ENCODE measurements at regions not wholly inside any gene's neighbourhood (a gene's known extent, or its start where the extent isn't known, plus 50 kb on each side); places are given as distances from the start of the nearest gene placed in this dataset.

DNA sequence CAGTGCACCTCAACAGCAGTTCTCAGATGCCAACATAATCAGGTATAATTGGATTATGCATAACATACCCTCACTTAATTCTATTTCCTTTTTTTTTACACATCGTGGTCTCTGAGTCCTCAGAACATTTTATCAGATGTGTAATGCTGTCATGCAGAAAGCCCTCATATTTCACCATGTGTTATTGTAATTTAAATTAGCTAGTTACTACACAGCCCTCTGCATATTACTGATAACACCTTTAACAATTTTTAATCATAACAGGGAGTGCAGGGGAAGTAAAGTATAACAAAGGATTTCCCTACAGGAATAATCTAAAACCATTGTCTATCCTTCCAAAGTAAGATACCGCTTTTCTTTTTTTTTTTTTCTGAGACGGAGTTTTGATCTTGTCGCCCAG, 91.9 kb upstream of the CCDC28A start:
- no peak overlapping the region for H3K27ac ChIP-seq (ENCODE audit: insufficient read depth, low read length)
- H3K9me3 ChIP-seq (ENCODE audit: control insufficient read depth, insufficient read depth, low read depth, low read length): no peaks in the 10 kb centered on the region
- no peak overlapping the region for H3K4me3 ChIP-seq (replicated peaks in 1 of 4; ENCODE audit: control extremely low read depth in 1 of 4, insufficient read depth in 1 of 4, low read depth in 3 of 4, low read length in 4 of 4)
- peaks cover 8% of the 10 kb centered on the region for H3K79me2 ChIP-seq (ENCODE audit: control insufficient read depth, insufficient read depth, low read length)
- no peak for TF ChIP-seq EZH2 (IDR thresholded peaks at IDR 0.05; ENCODE audit: low read length, missing control alignments)
- TF ChIP-seq, protein P1, sequence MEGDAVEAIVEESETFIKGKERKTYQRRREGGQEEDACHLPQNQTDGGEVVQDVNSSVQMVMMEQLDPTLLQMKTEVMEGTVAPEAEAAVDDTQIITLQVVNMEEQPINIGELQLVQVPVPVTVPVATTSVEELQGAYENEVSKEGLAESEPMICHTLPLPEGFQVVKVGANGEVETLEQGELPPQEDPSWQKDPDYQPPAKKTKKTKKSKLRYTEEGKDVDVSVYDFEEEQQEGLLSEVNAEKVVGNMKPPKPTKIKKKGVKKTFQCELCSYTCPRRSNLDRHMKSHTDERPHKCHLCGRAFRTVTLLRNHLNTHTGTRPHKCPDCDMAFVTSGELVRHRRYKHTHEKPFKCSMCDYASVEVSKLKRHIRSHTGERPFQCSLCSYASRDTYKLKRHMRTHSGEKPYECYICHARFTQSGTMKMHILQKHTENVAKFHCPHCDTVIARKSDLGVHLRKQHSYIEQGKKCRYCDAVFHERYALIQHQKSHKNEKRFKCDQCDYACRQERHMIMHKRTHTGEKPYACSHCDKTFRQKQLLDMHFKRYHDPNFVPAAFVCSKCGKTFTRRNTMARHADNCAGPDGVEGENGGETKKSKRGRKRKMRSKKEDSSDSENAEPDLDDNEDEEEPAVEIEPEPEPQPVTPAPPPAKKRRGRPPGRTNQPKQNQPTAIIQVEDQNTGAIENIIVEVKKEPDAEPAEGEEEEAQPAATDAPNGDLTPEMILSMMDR (conservative IDR thresholded peaks at IDR 0.05 in 1 of 2, IDR thresholded peaks at IDR 0.05 in 1 of 2; ENCODE audit: low read depth in 1 of 2, low read length in 2 of 2): no peak
- no peak overlapping the region for H3K4me2 ChIP-seq (ENCODE audit: extremely low read depth, insufficient read depth, low read length)
- H3K36me3 ChIP-seq (ENCODE audit: control insufficient read depth, insufficient read depth, low read length): no peaks in the 10 kb centered on the region
- DNase-seq (ENCODE audit: low read depth in 2 of 2): no peak
- no peak overlapping the region for H2AFZ ChIP-seq (ENCODE audit: low read length)
- H4K20me1 ChIP-seq (ENCODE audit: control insufficient read depth, extremely low read depth, insufficient read depth, low read length): no peaks in the 10 kb centered on the region
- no peaks in the 10 kb centered on the region for H3K27me3 ChIP-seq (ENCODE audit: control insufficient read depth, insufficient read depth, low read length)
- peaks cover 6% of the 10 kb centered on the region for H3K4me1 ChIP-seq (ENCODE audit: control insufficient read depth, extremely low read depth, insufficient read depth, low read length)
- H3K9ac ChIP-seq (ENCODE audit: insufficient read depth, low read length): no peak overlapping the region

DNA sequence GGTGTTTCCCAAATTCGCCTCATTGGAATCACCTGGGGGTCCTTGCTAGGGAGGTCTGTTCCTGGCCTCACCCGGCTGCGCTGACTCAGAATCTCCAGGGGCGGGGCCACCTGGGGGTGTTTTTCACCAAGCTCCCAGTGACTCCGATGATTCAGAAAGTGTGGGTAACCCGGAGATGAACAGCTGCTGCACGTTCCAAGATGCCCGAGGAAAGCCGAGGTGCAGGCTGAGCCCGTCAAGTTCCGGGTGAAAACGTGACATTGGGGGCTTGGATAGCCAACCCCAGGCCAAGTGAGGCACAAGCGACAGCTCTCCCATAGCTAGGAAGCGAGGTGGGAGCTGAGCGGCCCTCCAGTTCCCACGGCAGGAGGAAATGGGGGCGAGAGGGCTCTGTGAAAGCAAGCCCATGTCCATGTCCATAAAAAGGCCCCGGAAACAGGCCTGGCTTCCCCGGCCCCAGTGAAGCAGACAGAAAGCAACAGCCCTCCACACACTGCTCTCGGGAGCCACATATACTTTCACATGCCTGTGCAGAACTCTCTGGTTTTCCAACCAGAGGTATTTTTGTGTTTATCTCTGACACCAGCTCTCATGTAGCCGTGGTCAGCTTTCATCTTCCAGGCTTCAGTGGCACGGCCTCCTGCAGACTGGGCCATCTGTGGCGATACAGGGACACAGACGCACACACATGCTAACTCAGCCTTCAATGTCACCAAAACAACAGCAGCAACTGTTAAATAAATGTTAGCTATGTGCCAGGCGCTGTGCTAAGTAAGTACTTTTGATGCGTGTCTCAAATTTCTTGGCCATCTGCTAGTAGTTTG, 90.7 kb upstream of the CCDC28A start:
- Histone ChIP-seq H3K4me1 (ENCODE audit: control insufficient read depth, extremely low read depth, insufficient read depth, low read length) (peaks cover 6% of the 10 kb centered on the region), H3K4me3 (replicated peaks in 1 of 4; ENCODE audit: control extremely low read depth in 1 of 4, insufficient read depth in 1 of 4, low read depth in 3 of 4, low read length in 4 of 4) (peak overlapping the region in 3 of 4 experiments; percentile 15 to 24 (median 21)), H3K27ac (ENCODE audit: insufficient read depth, low read length) (peak overlapping the region; percentile 87), H3K36me3 (ENCODE audit: control insufficient read depth, insufficient read depth, low read length) (no peaks in the 10 kb centered on the region), H4K20me1 (ENCODE audit: control insufficient read depth, extremely low read depth, insufficient read depth, low read length) (no peaks in the 10 kb centered on the region), H3K27me3 (ENCODE audit: control insufficient read depth, insufficient read depth, low read length) (no peaks in the 10 kb centered on the region), H3K79me2 (ENCODE audit: control insufficient read depth, insufficient read depth, low read length) (peaks cover 6% of the 10 kb centered on the region), H2AFZ (ENCODE audit: low read length) (peak overlapping the region; percentile 90), H3K9ac (ENCODE audit: insufficient read depth, low read length) (peak overlapping the region; percentile 54), H3K4me2 (ENCODE audit: extremely low read depth, insufficient read depth, low read length) (peak overlapping the region; percentile 88), H3K9me3 (ENCODE audit: control insufficient read depth, insufficient read depth, low read depth, low read length) (no peaks in the 10 kb centered on the region)
- DNase-seq (ENCODE audit: low read depth in 2 of 2): peak; percentile 82 to 85
- no peak for TF ChIP-seq EZH2 (IDR thresholded peaks at IDR 0.05; ENCODE audit: low read length, missing control alignments)

DNA sequence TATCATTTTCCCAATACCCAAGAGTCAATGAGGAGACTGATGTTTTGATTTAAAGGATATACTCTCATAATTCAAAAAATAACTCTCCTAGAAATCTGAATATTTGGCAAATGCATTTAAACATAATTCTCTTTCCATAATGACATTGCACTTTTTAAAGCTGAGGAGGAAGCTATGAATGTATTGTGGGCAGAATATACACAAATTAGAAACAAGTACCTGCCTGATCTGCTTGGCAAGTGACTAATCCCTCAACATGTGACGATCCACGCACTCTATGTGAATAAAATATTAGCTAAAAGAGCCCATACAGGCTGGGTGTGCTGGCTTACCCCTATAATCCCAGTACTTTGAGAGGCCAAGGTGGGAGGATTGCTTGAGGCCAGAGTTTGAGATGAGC, 88.3 kb upstream of the CCDC28A start:
- Histone ChIP-seq H3K79me2 (ENCODE audit: control insufficient read depth, insufficient read depth, low read length) (peaks cover 6% of the 10 kb centered on the region), H4K20me1 (ENCODE audit: control insufficient read depth, extremely low read depth, insufficient read depth, low read length) (no peaks in the 10 kb centered on the region), H3K4me3 (replicated peaks in 1 of 4; ENCODE audit: control extremely low read depth in 1 of 4, insufficient read depth in 1 of 4, low read depth in 3 of 4, low read length in 4 of 4) (no peak overlapping the region), H3K4me2 (ENCODE audit: extremely low read depth, insufficient read depth, low read length) (no peak overlapping the region), H3K9me3 (ENCODE audit: control insufficient read depth, insufficient read depth, low read depth, low read length) (no peaks in the 10 kb centered on the region), H3K27me3 (ENCODE audit: control insufficient read depth, insufficient read depth, low read length) (no peaks in the 10 kb centered on the region), H2AFZ (ENCODE audit: low read length) (no peak overlapping the region), H3K36me3 (ENCODE audit: control insufficient read depth, insufficient read depth, low read length) (no peaks in the 10 kb centered on the region), H3K9ac (ENCODE audit: insufficient read depth, low read length) (no peak overlapping the region), H3K4me1 (ENCODE audit: control insufficient read depth, extremely low read depth, insufficient read depth, low read length) (peaks cover 6% of the 10 kb centered on the region), H3K27ac (ENCODE audit: insufficient read depth, low read length) (no peak overlapping the region)
- DNase-seq (ENCODE audit: low read depth in 2 of 2): no peak
- TF ChIP-seq EZH2 (IDR thresholded peaks at IDR 0.05; ENCODE audit: low read length, missing control alignments): no peak
- TF ChIP-seq, protein P1 (conservative IDR thresholded peaks at IDR 0.05 in 1 of 2, IDR thresholded peaks at IDR 0.05 in 1 of 2; ENCODE audit: low read depth in 1 of 2, low read length in 2 of 2): no peak
